Lower lobe of right lung (tissue), 2 donors: ENCODE measurements at regions not wholly inside any gene's neighbourhood (a gene's known extent, or its start where the extent isn't known, plus 50 kb on each side); places are given as distances from the start of the nearest gene placed in this dataset.

Source experiments
- ATAC-seq, 2 donors: fragments of 200-7000 bp; cut with Tn5 transposase; one replicate each; pipeline ENCODE4 v1.9.1; 2020 to 2022; ENCODE audit warnings: mild to moderate bottlenecking in 2 of 2, moderate library complexity in 2 of 2
- DNase-seq: peaks from one replicate; pipeline ENCODE4 v3.0.0-alpha.2; 2020
- H3K27ac ChIP-seq: fragments of 200-600 bp; one replicate; pipeline ENCODE4 v1.8.0; 2022
- H3K27me3 ChIP-seq: fragments of 200-600 bp; one replicate; pipeline ENCODE4 v1.8.0; 2022; ENCODE audit warnings: low read depth
- H3K36me3 ChIP-seq: fragments of 200-600 bp; one replicate; pipeline ENCODE4 v1.8.0; 2022; ENCODE audit warnings: mild to moderate bottlenecking
- H3K4me1 ChIP-seq: fragments of 200-600 bp; one replicate; pipeline ENCODE4 v1.8.0; 2022
- H3K4me3 ChIP-seq: fragments of 200-600 bp; one replicate; pipeline ENCODE4 v1.8.0; 2022; ENCODE audit warnings: mild to moderate bottlenecking
- H3K9me3 ChIP-seq: fragments of 200-600 bp; one replicate; pipeline ENCODE4 v1.8.0; 2022
- intact Hi-C: fragments of 100-400 bp; cut with DNase I; formaldehyde crosslinking; loops from one replicate; pipeline ENCODE4 v1.11.0; 2022
- TF ChIP-seq, protein P1 (sequence below): fragments of 200-600 bp; IDR thresholded peaks from one replicate; pipeline ENCODE4 v1.8.0; 2022; ENCODE audit warnings: antibody characterized with exemption, mild to moderate bottlenecking
- donor health status: DM: no; HTN: yes; CAD: no; lungs with severe emphysema.

DNA sequence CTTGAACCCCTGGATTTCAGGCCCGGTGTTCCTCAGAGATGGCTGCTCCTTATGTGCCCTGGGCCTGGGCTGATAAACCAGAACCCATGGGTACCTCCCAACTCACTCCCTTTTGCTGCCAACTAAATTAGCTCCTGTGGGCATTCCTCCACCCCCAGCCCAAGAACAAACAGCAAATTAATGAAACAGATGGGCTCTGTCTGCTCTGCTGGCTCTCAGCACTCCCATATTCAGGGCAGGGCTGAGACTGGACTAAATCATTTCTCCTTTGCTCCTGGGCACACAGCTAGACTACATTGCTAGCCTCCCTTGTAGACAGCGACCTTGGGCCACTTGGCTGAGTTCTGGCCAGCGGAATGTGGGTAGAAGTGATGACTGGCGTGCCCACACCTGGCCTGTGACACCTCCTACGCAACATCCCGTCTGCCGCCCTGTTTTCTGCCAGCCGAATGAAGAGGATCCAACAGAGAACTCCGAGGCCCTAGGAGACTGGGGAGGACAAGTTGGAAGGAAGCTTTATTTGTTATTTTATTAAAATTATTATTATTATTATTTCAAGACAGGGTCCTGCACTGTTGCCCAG lies 101.9 kb upstream of the DISP3 start:
- no peaks in the 10 kb centered on the region for H3K9me3 ChIP-seq
- H3K4me3 ChIP-seq = no peak overlapping the region
- TF ChIP-seq, protein P1, sequence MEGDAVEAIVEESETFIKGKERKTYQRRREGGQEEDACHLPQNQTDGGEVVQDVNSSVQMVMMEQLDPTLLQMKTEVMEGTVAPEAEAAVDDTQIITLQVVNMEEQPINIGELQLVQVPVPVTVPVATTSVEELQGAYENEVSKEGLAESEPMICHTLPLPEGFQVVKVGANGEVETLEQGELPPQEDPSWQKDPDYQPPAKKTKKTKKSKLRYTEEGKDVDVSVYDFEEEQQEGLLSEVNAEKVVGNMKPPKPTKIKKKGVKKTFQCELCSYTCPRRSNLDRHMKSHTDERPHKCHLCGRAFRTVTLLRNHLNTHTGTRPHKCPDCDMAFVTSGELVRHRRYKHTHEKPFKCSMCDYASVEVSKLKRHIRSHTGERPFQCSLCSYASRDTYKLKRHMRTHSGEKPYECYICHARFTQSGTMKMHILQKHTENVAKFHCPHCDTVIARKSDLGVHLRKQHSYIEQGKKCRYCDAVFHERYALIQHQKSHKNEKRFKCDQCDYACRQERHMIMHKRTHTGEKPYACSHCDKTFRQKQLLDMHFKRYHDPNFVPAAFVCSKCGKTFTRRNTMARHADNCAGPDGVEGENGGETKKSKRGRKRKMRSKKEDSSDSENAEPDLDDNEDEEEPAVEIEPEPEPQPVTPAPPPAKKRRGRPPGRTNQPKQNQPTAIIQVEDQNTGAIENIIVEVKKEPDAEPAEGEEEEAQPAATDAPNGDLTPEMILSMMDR = no peak
- ATAC-seq (no peak), DNase-seq (no peak)
- H3K36me3 ChIP-seq = no peaks in the 10 kb centered on the region
- H3K4me1 ChIP-seq = no peaks in the 10 kb centered on the region
- no peak overlapping the region for H3K27ac ChIP-seq
- intact Hi-C loops = no loop called here
- H3K27me3 ChIP-seq = no peaks in the 10 kb centered on the region

DNA sequence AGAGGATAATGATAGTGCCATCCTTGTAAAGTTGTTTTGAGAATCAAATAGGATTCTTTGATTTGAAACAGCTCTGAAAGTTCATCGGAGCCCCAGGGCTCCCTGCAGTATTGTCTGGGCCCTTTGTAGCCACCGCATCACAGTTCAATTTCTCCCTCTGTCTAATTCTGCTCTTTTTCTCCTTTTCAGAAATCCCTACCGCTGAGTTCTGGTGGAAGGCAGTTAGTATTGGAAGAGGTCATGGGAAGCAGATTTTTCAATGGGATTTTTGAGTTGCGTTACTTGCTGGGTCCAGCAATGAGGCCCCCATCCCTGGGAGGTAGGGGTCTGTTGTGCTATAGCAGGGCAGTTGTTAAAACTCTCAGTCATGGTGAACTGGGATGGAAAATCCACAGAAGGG lies 101.0 kb upstream of the DISP3 start:
- no peak for ATAC-seq
- intact Hi-C loops = no loop called here
- no peak overlapping the region for H3K27ac ChIP-seq

DNA sequence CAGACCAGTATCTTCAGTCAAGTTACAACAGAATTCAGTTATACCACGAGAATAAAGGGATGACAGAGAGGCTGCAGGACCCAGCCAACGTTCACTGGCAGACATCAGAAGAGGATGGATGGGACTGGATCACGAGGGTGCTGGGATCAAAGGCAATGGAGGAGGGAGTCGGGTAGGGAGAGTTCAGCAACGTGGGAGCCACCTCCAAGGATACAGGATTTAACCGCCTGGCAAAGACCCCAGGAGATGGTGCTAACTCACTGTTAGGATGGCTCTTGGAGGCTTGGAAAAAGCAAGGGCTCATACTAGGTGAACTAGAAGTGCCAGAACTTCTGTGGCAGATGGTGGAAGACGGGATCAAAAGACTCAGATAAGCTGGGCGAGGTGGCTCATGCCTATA lies 99.1 kb upstream of the DISP3 start:
- H3K27me3 ChIP-seq = no peaks in the 10 kb centered on the region
- no peaks in the 10 kb centered on the region for H3K36me3 ChIP-seq
- ATAC-seq = no peak
- no peaks in the 10 kb centered on the region for H3K4me1 ChIP-seq
- intact Hi-C loops = no loop called here
- no peak overlapping the region for H3K27ac ChIP-seq
- H3K4me3 ChIP-seq = no peak overlapping the region
- DNase-seq = no peak
- H3K9me3 ChIP-seq = no peaks in the 10 kb centered on the region
- TF ChIP-seq, protein P1 = no peak

More for the DNA sequence above, 101.0 kb upstream of the DISP3 start:
- TF ChIP-seq, protein P1 = no peak
- Histone ChIP-seq H3K4me3 (no peak overlapping the region), H3K27me3 (no peaks in the 10 kb centered on the region), H3K4me1 (no peaks in the 10 kb centered on the region), H3K36me3 (no peaks in the 10 kb centered on the region), H3K9me3 (no peaks in the 10 kb centered on the region)
- no peak for DNase-seq

DNA sequence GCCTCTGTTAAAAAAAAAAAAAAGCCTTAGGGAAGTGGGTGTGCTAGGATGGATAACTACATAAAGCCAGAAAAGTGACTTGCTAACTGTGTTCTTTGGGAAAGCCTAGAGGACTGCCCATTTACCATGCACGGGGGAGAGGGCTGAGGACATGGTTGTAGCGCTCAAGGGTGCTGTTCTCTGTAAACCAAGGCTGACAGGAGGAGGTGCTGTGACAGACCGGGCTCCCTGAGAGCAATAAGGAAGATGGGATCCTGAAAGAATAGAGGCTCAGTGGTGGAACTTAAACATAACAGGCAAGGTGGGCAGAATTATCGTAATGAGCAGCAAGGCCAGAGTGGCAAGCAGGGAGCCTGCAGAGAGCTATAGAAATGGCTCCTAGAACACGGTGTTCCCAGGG lies 98.5 kb upstream of the DISP3 start:
- ATAC-seq (no peak), DNase-seq (no peak)
- H3K4me1 ChIP-seq = no peaks in the 10 kb centered on the region
- H3K4me3 ChIP-seq = no peak overlapping the region
- TF ChIP-seq, protein P1 = no peak
- H3K36me3 ChIP-seq = no peaks in the 10 kb centered on the region
- intact Hi-C loops = no loop called here
- no peak overlapping the region for H3K27ac ChIP-seq
- H3K9me3 ChIP-seq = no peaks in the 10 kb centered on the region
- H3K27me3 ChIP-seq = no peaks in the 10 kb centered on the region

DNA sequence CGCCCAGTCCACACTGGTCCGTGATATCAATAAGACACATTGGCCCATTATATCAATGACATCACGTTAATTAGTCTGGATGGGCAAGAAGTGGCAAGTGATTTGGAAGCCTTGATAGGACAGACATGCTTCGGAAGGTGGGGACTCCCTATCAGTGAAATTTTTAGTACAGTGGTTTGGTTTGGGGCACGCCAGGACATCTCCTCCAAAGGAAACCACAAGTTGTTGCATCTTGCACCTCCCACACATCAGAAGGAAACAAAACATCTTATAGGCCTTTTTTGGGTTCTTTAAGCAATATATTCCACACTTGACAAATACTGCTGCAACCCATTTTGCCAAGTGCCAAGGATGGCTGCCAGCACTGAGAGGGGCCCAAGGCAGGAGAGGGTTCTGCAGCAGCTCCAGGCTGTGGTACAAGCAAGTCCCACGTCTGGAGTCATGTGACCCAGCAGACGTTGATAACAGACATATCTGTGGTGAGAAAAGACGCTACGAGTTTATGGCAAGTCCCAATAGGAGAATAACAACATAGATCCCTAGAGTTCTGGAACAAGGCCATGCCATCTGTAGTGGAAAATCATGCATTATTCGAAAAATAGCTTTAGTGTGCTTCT lies 95.3 kb upstream of the DISP3 start:
- intact Hi-C loops = no loop called here
- TF ChIP-seq, protein P1 = no peak
- H3K27ac ChIP-seq = no peak overlapping the region
- no peak overlapping the region for H3K4me3 ChIP-seq
- no peaks in the 10 kb centered on the region for H3K36me3 ChIP-seq
- H3K27me3 ChIP-seq = peaks cover 18% of the 10 kb centered on the region
- no peaks in the 10 kb centered on the region for H3K9me3 ChIP-seq
- ATAC-seq = no peak
- H3K4me1 ChIP-seq = no peaks in the 10 kb centered on the region
- DNase-seq = no peak
